Epithelial cell of prostate (primary cell): ENCODE measurements at regions not wholly inside any gene's neighbourhood (a gene's known extent, or its start where the extent isn't known, plus 50 kb on each side); places are given as distances from the start of the nearest gene placed in this dataset.

Experiments
- DNase-seq: peaks from one replicate; pipeline ENCODE4 v3.0.0-alpha.2; 2011; ENCODE audit warnings: low read depth, low spot score
- H3K27ac ChIP-seq: fragments of 450-650 bp; 2 replicates; pipeline ENCODE4 v1.5.1; 2017; ENCODE audit warnings: mild to moderate bottlenecking

- H3K27ac ChIP-seq: no peak overlapping the region
- DNase-seq: no peak
Observed at GRCh38 chr20:60888771-60889170, 363.3 kb upstream of the CDH4 start.

GRCh38 chr20:60892095-60892813 lies 359.8 kb upstream of the CDH4 start:
- H3K27ac ChIP-seq: no peak overlapping the region
- no peak for DNase-seq

GRCh38 chr20:60894091-60894490 lies 358.0 kb upstream of the CDH4 start:
- no peak for DNase-seq
- H3K27ac ChIP-seq: no peak overlapping the region

- no peak for DNase-seq
Observed at GRCh38 chr20:60895363-60896079, 356.5 kb upstream of the CDH4 start.

GRCh38 chr20:60897976-60898375 lies 354.1 kb upstream of the CDH4 start:
- no peak for DNase-seq
- H3K27ac ChIP-seq: no peak overlapping the region

More at GRCh38 chr20:60895363-60896079, 356.5 kb upstream of the CDH4 start:
- no peak overlapping the region for H3K27ac ChIP-seq

GRCh38 chr20:60899320-60899719 lies 352.7 kb upstream of the CDH4 start:
- no peak for DNase-seq
- no peak overlapping the region for H3K27ac ChIP-seq

GRCh38 chr20:60900618-60901017 lies 351.4 kb upstream of the CDH4 start:
- no peak overlapping the region for H3K27ac ChIP-seq
- no peak for DNase-seq

- H3K27ac ChIP-seq: no peak overlapping the region
- DNase-seq: no peak
Observed at GRCh38 chr20:60901831-60902230, 350.2 kb upstream of the CDH4 start.

- DNase-seq: no peak
- H3K27ac ChIP-seq: no peak overlapping the region
Observed at GRCh38 chr20:60903325-60903971, 348.6 kb upstream of the CDH4 start.

GRCh38 chr20:60904730-60905129 lies 347.3 kb upstream of the CDH4 start:
- H3K27ac ChIP-seq: no peak overlapping the region
- no peak for DNase-seq

GRCh38 chr20:60905919-60906318 lies 346.1 kb upstream of the CDH4 start:
- DNase-seq: no peak
- no peak overlapping the region for H3K27ac ChIP-seq

GRCh38 chr20:60906555-60906954 lies 345.5 kb upstream of the CDH4 start:
- no peak overlapping the region for H3K27ac ChIP-seq
- no peak for DNase-seq

- no peak overlapping the region for H3K27ac ChIP-seq
- DNase-seq: no peak
Observed at GRCh38 chr20:60913298-60913697, 338.8 kb upstream of the CDH4 start.

GRCh38 chr20:60921022-60921622 lies 330.9 kb upstream of the CDH4 start:
- no peak overlapping the region for H3K27ac ChIP-seq
- no peak for DNase-seq

- no peak for DNase-seq
- no peak overlapping the region for H3K27ac ChIP-seq
Observed at GRCh38 chr20:60926831-60927230, 325.2 kb upstream of the CDH4 start.

GRCh38 chr20:60928341-60928740 lies 323.7 kb upstream of the CDH4 start:
- no peak overlapping the region for H3K27ac ChIP-seq

GRCh38 chr20:60930023-60930790 lies 321.9 kb upstream of the CDH4 start:
- DNase-seq: no peak
- no peak overlapping the region for H3K27ac ChIP-seq

More at GRCh38 chr20:60928341-60928740, 323.7 kb upstream of the CDH4 start:
- DNase-seq: no peak

- no peak for DNase-seq
- H3K27ac ChIP-seq: no peak overlapping the region
Observed at GRCh38 chr20:60931696-60932095, 320.4 kb upstream of the CDH4 start.

GRCh38 chr20:60934724-60935123 lies 317.3 kb upstream of the CDH4 start:
- no peak for DNase-seq
- no peak overlapping the region for H3K27ac ChIP-seq

GRCh38 chr20:60935971-60936370 lies 316.1 kb upstream of the CDH4 start:
- DNase-seq: no peak
- no peak overlapping the region for H3K27ac ChIP-seq
